ENCODE measurements at regions not wholly inside any gene's neighbourhood (a gene's known extent, or its start where the extent isn't known, plus 50 kb on each side); places are given as distances from the start of the nearest gene placed in this dataset.

GRCh38 chr15:61784734-61785133, 275.5 kb downstream of the VPS13C start:
- Histone ChIP-seq H3K4me3 (no peak overlapping the region), H3K9me3 (peaks cover 0 to 7% (median 2%) of the 10 kb centered on the region in 11 donors), H3K27ac (no peak overlapping the region), H3K27me3 (peaks cover 0 to 23% (median 4%) of the 10 kb centered on the region in 7 donors), H3K4me1 (no peaks in the 10 kb centered on the region), H3K36me3 (no peaks in the 10 kb centered on the region)
- intact Hi-C loops (cut with DNase I) = no loop called here
- DNase-seq (no peak), ATAC-seq (no peak)
- TF ChIP-seq CTCF (IDR thresholded peaks at IDR 0.05) = no peak
- 78 to 86% methylated on average over 4 of the region's 4 CpGs for WGBS, 2 donors

GRCh38 chr15:61780278-61780980, 279.8 kb downstream of the VPS13C start:
- WGBS, 2 donors = 83 to 86% methylated on average over 8 of the region's 8 CpGs
- ATAC-seq (no peak), DNase-seq (no peak)
- intact Hi-C loops (cut with DNase I) = no loop called here
- no peaks in the 10 kb centered on the region for H3K9me3 ChIP-seq
- TF ChIP-seq CTCF (IDR thresholded peaks at IDR 0.05) = no peak
- H3K4me3 ChIP-seq = no peak overlapping the region
- no peaks in the 10 kb centered on the region for H3K4me1 ChIP-seq
- H3K36me3 ChIP-seq = no peaks in the 10 kb centered on the region
- H3K27ac ChIP-seq = no peak overlapping the region
- H3K27me3 ChIP-seq = peaks cover 0 to 37% (median 11%) of the 10 kb centered on the region in 7 donors

- no peak overlapping the region for H3K27ac ChIP-seq
- no peak for TF ChIP-seq CTCF (IDR thresholded peaks at IDR 0.05)
- H3K4me1 ChIP-seq = no peaks in the 10 kb centered on the region
- no peak for DNase-seq
- H3K36me3 ChIP-seq = no peaks in the 10 kb centered on the region
- intact Hi-C loops (cut with DNase I) = no loop called here
- H3K9me3 ChIP-seq = peaks cover 0 to 13% (median 3%) of the 10 kb centered on the region in 11 donors
- 46 to 54% methylated on average over 4 of the region's 4 CpGs for WGBS, 2 donors
- no peak overlapping the region for H3K4me3 ChIP-seq
- H3K27me3 ChIP-seq = peaks cover 0 to 35% (median 11%) of the 10 kb centered on the region in 7 donors
- no peak for ATAC-seq
Observed at GRCh38 chr15:61777689-61778088, 282.6 kb downstream of the VPS13C start.

GRCh38 chr15:61769557-61769956, 290.7 kb downstream of the VPS13C start:
- TF ChIP-seq CTCF (IDR thresholded peaks at IDR 0.05) = no peak
- Histone ChIP-seq H3K9me3 (peaks cover 0 to 31% (median 13%) of the 10 kb centered on the region in 11 donors), H3K36me3 (no peaks in the 10 kb centered on the region), H3K27me3 (peaks cover 0 to 9% (median 0%) of the 10 kb centered on the region in 7 donors), H3K27ac (no peak overlapping the region), H3K4me1 (peaks cover 0 to 6% (median 0%) of the 10 kb centered on the region in 9 donors), H3K4me3 (no peak overlapping the region)
- no peak for ATAC-seq
- WGBS, 2 donors = 88 to 95% methylated on average over 2 of the region's 2 CpGs
- intact Hi-C loops (cut with DNase I) = no loop called here
- DNase-seq = no peak

All from heart right ventricle (tissue), 16 donors.